ENCODE measurements at regions not wholly inside any gene's neighbourhood (a gene's known extent, or its start where the extent isn't known, plus 50 kb on each side); places are given as distances from the start of the nearest gene placed in this dataset.

DNA sequence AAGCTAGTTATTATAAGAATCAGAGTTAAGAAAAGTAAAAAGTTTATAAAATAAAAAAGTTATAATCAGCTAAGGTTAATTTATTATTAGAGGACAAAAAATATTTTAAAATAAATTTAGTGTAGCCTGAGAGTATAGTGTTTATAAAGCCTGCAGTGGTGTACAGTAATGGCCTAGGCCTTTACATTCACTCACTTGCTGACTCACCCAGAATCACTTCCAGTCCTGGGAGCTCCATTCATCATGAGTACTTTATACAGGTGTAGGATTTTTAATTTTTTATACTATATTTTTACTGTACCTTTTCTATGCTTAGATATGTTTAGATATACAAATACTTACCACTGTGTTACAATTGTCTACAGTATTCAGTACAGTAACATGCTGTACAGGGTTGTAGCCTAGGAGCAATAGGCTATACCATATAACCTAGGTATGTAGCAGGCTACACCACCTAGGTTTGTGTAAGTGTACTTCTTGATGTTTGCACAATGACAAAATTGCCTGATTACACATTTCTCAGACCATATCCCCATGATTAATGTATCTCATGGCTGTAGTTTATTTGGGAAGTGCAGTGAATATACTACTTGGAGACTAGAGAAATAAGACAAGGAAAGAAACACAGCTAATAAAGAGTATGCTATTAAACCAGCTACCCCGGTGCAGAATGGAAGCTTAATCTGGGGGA is 101.9 kb upstream of the GALNT15 start:
- TF ChIP-seq CTCF (IDR thresholded peaks at IDR 0.05; ENCODE audit: poor library complexity, severe bottlenecking) (no peak), TAF1 (IDR thresholded peaks at IDR 0.05; ENCODE audit: low read depth) (no peak), EZH2 (IDR thresholded peaks at IDR 0.05; ENCODE audit: borderline replicate concordance, insufficient read depth, low read length, poor library complexity, severe bottlenecking) (no peak), EP300 (conservative IDR thresholded peaks at IDR 0.05; ENCODE audit: poor library complexity, severe bottlenecking) (no peak), SMC3 (conservative IDR thresholded peaks at IDR 0.05; ENCODE audit: poor library complexity) (no peak), POLR2AphosphoS5 (IDR thresholded peaks at IDR 0.05) (no peak)
- TF ChIP-seq, protein P1, sequence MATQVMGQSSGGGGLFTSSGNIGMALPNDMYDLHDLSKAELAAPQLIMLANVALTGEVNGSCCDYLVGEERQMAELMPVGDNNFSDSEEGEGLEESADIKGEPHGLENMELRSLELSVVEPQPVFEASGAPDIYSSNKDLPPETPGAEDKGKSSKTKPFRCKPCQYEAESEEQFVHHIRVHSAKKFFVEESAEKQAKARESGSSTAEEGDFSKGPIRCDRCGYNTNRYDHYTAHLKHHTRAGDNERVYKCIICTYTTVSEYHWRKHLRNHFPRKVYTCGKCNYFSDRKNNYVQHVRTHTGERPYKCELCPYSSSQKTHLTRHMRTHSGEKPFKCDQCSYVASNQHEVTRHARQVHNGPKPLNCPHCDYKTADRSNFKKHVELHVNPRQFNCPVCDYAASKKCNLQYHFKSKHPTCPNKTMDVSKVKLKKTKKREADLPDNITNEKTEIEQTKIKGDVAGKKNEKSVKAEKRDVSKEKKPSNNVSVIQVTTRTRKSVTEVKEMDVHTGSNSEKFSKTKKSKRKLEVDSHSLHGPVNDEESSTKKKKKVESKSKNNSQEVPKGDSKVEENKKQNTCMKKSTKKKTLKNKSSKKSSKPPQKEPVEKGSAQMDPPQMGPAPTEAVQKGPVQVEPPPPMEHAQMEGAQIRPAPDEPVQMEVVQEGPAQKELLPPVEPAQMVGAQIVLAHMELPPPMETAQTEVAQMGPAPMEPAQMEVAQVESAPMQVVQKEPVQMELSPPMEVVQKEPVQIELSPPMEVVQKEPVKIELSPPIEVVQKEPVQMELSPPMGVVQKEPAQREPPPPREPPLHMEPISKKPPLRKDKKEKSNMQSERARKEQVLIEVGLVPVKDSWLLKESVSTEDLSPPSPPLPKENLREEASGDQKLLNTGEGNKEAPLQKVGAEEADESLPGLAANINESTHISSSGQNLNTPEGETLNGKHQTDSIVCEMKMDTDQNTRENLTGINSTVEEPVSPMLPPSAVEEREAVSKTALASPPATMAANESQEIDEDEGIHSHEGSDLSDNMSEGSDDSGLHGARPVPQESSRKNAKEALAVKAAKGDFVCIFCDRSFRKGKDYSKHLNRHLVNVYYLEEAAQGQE (IDR thresholded peaks at IDR 0.05; ENCODE audit: borderline replicate concordance): no peak
